A673 (cell line): ENCODE measurements at regions not wholly inside any gene's neighbourhood (a gene's known extent, or its start where the extent isn't known, plus 50 kb on each side); places are given as distances from the start of the nearest gene placed in this dataset.

Experiments used
- EZH2 ChIP-seq: fragments of 200-600 bp; sonication (generic); IDR thresholded peaks from 2 replicates; pipeline ENCODE4 v1.6.1; 2017; ENCODE audit warnings: borderline replicate concordance, low read depth, mild to moderate bottlenecking, mixed read lengths, antibody characterized with exemption, low read length; ENCODE audit not compliant: poor library complexity, severe bottlenecking
- TF ChIP-seq, protein P1 (sequence below): fragments of 300-800, 200-600 bp; sonication (generic); conservative IDR thresholded peaks from 2 replicates; pipeline ENCODE4 v1.5.1; 2017; ENCODE audit warnings: low read depth, mild to moderate bottlenecking, antibody characterized with exemption, low read length, moderate library complexity, mixed read lengths

DNA sequence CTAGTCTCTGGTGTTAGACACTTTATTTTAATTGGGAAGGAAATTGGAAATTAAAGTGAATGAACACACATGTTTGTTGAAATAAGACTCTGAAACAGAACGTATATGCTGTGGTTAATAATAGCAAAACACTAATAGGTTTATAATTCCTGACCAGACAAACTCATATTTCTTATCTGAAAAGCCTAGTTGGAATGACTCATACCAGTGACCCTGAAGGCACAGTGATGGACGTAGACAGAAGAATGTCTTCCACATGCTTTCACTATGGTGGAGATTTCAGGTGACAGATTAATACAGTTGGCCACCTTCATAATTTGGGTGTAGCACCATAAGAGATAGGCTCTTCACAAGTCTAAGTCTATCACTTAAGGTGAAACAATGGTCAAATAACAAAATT lies 83.0 kb upstream of the COL11A1 start:
- TF ChIP-seq, protein P1, sequence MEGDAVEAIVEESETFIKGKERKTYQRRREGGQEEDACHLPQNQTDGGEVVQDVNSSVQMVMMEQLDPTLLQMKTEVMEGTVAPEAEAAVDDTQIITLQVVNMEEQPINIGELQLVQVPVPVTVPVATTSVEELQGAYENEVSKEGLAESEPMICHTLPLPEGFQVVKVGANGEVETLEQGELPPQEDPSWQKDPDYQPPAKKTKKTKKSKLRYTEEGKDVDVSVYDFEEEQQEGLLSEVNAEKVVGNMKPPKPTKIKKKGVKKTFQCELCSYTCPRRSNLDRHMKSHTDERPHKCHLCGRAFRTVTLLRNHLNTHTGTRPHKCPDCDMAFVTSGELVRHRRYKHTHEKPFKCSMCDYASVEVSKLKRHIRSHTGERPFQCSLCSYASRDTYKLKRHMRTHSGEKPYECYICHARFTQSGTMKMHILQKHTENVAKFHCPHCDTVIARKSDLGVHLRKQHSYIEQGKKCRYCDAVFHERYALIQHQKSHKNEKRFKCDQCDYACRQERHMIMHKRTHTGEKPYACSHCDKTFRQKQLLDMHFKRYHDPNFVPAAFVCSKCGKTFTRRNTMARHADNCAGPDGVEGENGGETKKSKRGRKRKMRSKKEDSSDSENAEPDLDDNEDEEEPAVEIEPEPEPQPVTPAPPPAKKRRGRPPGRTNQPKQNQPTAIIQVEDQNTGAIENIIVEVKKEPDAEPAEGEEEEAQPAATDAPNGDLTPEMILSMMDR: no peak
- no peak for TF ChIP-seq EZH2
